ENCODE measurements at regions not wholly inside any gene's neighbourhood (a gene's known extent, or its start where the extent isn't known, plus 50 kb on each side); places are given as distances from the start of the nearest gene placed in this dataset.

- H3K27me3 Mint-ChIP-seq, result peaks cover 1% of the 10 kb centered on the region
- intact Hi-C loops (cut with micrococcal nuclease), result no loop called here
- CTCF ChIA-PET, result interaction anchor here (0.6 kb wide), 1 partner anchor 22 kb away, joined by 4 read pairs; no protein-coding TSS in a partner anchor
- H3K27ac Mint-ChIP-seq, result no peak overlapping the region
- H3K4me1 Mint-ChIP-seq (ENCODE audit: low read depth), result no peaks in the 10 kb centered on the region
- no peak for DNase-seq
- H3K4me3 Mint-ChIP-seq, result no peak overlapping the region
- POLR2A ChIA-PET, result no interaction called here
- H3K9me3 Mint-ChIP-seq, result no peaks in the 10 kb centered on the region
- H3K36me3 Mint-ChIP-seq, result no peaks in the 10 kb centered on the region
Measured at GRCh38 chr18:78049281-78049680, 799.6 kb downstream of the GALR1 start.

GRCh38 chr18:78054801-78055200 is 805.2 kb downstream of the GALR1 start:
- H3K4me1 Mint-ChIP-seq (ENCODE audit: low read depth), result no peaks in the 10 kb centered on the region
- no peak for DNase-seq
- H3K9me3 Mint-ChIP-seq, result no peaks in the 10 kb centered on the region
- H3K27ac Mint-ChIP-seq, result no peak overlapping the region
- CTCF ChIA-PET, result no interaction called here
- H3K27me3 Mint-ChIP-seq, result no peaks in the 10 kb centered on the region
- POLR2A ChIA-PET, result no interaction called here
- intact Hi-C loops (cut with micrococcal nuclease), result no loop called here
- H3K36me3 Mint-ChIP-seq, result no peaks in the 10 kb centered on the region
- no peak overlapping the region for H3K4me3 Mint-ChIP-seq

- intact Hi-C loops (cut with micrococcal nuclease), result no loop called here
- Mint-ChIP-seq H3K36me3 (no peaks in the 10 kb centered on the region), H3K4me1 (ENCODE audit: low read depth) (no peaks in the 10 kb centered on the region), H3K27ac (no peak overlapping the region), H3K4me3 (no peak overlapping the region), H3K27me3 (no peaks in the 10 kb centered on the region), H3K9me3 (no peaks in the 10 kb centered on the region)
- ChIA-PET POLR2A (no interaction called here), CTCF (no interaction called here)
- no peak for DNase-seq
Measured at GRCh38 chr18:78056011-78056410, 806.4 kb downstream of the GALR1 start.

- intact Hi-C loops (cut with micrococcal nuclease), result no loop called here
- H3K4me1 Mint-ChIP-seq (ENCODE audit: low read depth), result no peaks in the 10 kb centered on the region
Measured at GRCh38 chr18:78069784-78070664, 820.4 kb downstream of the GALR1 start.

GRCh38 chr18:78071166-78071710 is 821.6 kb downstream of the GALR1 start:
- Mint-ChIP-seq H3K4me3 (no peak overlapping the region), H3K27ac (no peak overlapping the region), H3K36me3 (no peaks in the 10 kb centered on the region), H3K27me3 (no peaks in the 10 kb centered on the region), H3K4me1 (ENCODE audit: low read depth) (no peaks in the 10 kb centered on the region), H3K9me3 (peaks cover 4% of the 10 kb centered on the region)
- CTCF ChIA-PET, result no interaction called here
- POLR2A ChIA-PET, result no interaction called here
- intact Hi-C loops (cut with micrococcal nuclease), result no loop called here
- DNase-seq, result no peak

More at GRCh38 chr18:78069784-78070664, 820.4 kb downstream of the GALR1 start:
- Mint-ChIP-seq H3K27ac (no peak overlapping the region), H3K9me3 (peaks cover 4% of the 10 kb centered on the region), H3K36me3 (no peaks in the 10 kb centered on the region), H3K27me3 (no peaks in the 10 kb centered on the region), H3K4me3 (no peak overlapping the region)
- DNase-seq, result no peak
- ChIA-PET CTCF (no interaction called here), POLR2A (no interaction called here)

- intact Hi-C loops (cut with micrococcal nuclease), result no loop called here
- Mint-ChIP-seq H3K27ac (no peak overlapping the region), H3K4me3 (no peak overlapping the region), H3K4me1 (ENCODE audit: low read depth) (no peaks in the 10 kb centered on the region), H3K9me3 (peaks cover 4% of the 10 kb centered on the region), H3K27me3 (no peaks in the 10 kb centered on the region), H3K36me3 (no peaks in the 10 kb centered on the region)
- POLR2A ChIA-PET, result no interaction called here
- no peak for DNase-seq
- CTCF ChIA-PET, result no interaction called here
Measured at GRCh38 chr18:78071776-78072175, 822.1 kb downstream of the GALR1 start.

GRCh38 chr18:78072375-78072774 is 822.7 kb downstream of the GALR1 start:
- Mint-ChIP-seq H3K27ac (no peak overlapping the region), H3K9me3 (no peaks in the 10 kb centered on the region), H3K4me3 (no peak overlapping the region), H3K4me1 (ENCODE audit: low read depth) (no peaks in the 10 kb centered on the region), H3K27me3 (no peaks in the 10 kb centered on the region), H3K36me3 (no peaks in the 10 kb centered on the region)
- no peak for DNase-seq
- intact Hi-C loops (cut with micrococcal nuclease), result no loop called here
- POLR2A ChIA-PET, result no interaction called here
- CTCF ChIA-PET, result no interaction called here

- no peaks in the 10 kb centered on the region for H3K36me3 Mint-ChIP-seq
- H3K4me1 Mint-ChIP-seq (ENCODE audit: low read depth), result no peaks in the 10 kb centered on the region
- H3K9me3 Mint-ChIP-seq, result no peaks in the 10 kb centered on the region
- DNase-seq, result no peak
- no peaks in the 10 kb centered on the region for H3K27me3 Mint-ChIP-seq
- POLR2A ChIA-PET, result no interaction called here
- intact Hi-C loops (cut with micrococcal nuclease), result no loop called here
- CTCF ChIA-PET, result no interaction called here
- no peak overlapping the region for H3K4me3 Mint-ChIP-seq
- no peak overlapping the region for H3K27ac Mint-ChIP-seq
Measured at GRCh38 chr18:78073275-78073674, 823.6 kb downstream of the GALR1 start.

GRCh38 chr18:78074400-78075020 is 824.9 kb downstream of the GALR1 start:
- H3K4me1 Mint-ChIP-seq (ENCODE audit: low read depth), result no peaks in the 10 kb centered on the region
- no peak for DNase-seq
- no peaks in the 10 kb centered on the region for H3K36me3 Mint-ChIP-seq
- H3K4me3 Mint-ChIP-seq, result no peak overlapping the region
- H3K27ac Mint-ChIP-seq, result no peak overlapping the region
- H3K9me3 Mint-ChIP-seq, result no peaks in the 10 kb centered on the region
- H3K27me3 Mint-ChIP-seq, result no peaks in the 10 kb centered on the region
- CTCF ChIA-PET, result no interaction called here
- intact Hi-C loops (cut with micrococcal nuclease), result no loop called here
- POLR2A ChIA-PET, result no interaction called here

- Mint-ChIP-seq H3K27me3 (no peaks in the 10 kb centered on the region), H3K36me3 (no peaks in the 10 kb centered on the region), H3K4me3 (no peak overlapping the region), H3K27ac (no peak overlapping the region), H3K4me1 (ENCODE audit: low read depth) (no peaks in the 10 kb centered on the region), H3K9me3 (no peaks in the 10 kb centered on the region)
- ChIA-PET POLR2A (no interaction called here), CTCF (no interaction called here)
- intact Hi-C loops (cut with micrococcal nuclease), result no loop called here
- DNase-seq, result no peak
Measured at GRCh38 chr18:78080081-78080480, 830.4 kb downstream of the GALR1 start.

GRCh38 chr18:78080761-78081160 is 831.1 kb downstream of the GALR1 start:
- H3K4me1 Mint-ChIP-seq (ENCODE audit: low read depth), result no peaks in the 10 kb centered on the region
- H3K9me3 Mint-ChIP-seq, result no peaks in the 10 kb centered on the region
- no peaks in the 10 kb centered on the region for H3K36me3 Mint-ChIP-seq
- H3K27ac Mint-ChIP-seq, result no peak overlapping the region
- no peak overlapping the region for H3K4me3 Mint-ChIP-seq
- CTCF ChIA-PET, result no interaction called here
- intact Hi-C loops (cut with micrococcal nuclease), result no loop called here
- no peak for DNase-seq
- no peaks in the 10 kb centered on the region for H3K27me3 Mint-ChIP-seq
- POLR2A ChIA-PET, result no interaction called here

- no peaks in the 10 kb centered on the region for H3K9me3 Mint-ChIP-seq
- H3K27ac Mint-ChIP-seq, result no peak overlapping the region
- no peaks in the 10 kb centered on the region for H3K4me1 Mint-ChIP-seq (ENCODE audit: low read depth)
- DNase-seq, result no peak
- no peaks in the 10 kb centered on the region for H3K36me3 Mint-ChIP-seq
- intact Hi-C loops (cut with micrococcal nuclease), result no loop called here
- CTCF ChIA-PET, result no interaction called here
- H3K4me3 Mint-ChIP-seq, result no peak overlapping the region
- POLR2A ChIA-PET, result no interaction called here
- no peaks in the 10 kb centered on the region for H3K27me3 Mint-ChIP-seq
Measured at GRCh38 chr18:78082816-78083215, 833.2 kb downstream of the GALR1 start.
